ENCODE measurements at regions not wholly inside any gene's neighbourhood (a gene's known extent, or its start where the extent isn't known, plus 50 kb on each side); places are given as distances from the start of the nearest gene placed in this dataset.

GRCh38 chr3:170703121-170703588 is 117.3 kb upstream of the SLC7A14 start:
- TF ChIP-seq POLR2A (IDR thresholded peaks at IDR 0.05) (no peak), CTCF (IDR thresholded peaks at IDR 0.05) (no peak)

Data from uterus (tissue), 2 donors.